ENCODE measurements at regions not wholly inside any gene's neighbourhood (a gene's known extent, or its start where the extent isn't known, plus 50 kb on each side); places are given as distances from the start of the nearest gene placed in this dataset.

DNA sequence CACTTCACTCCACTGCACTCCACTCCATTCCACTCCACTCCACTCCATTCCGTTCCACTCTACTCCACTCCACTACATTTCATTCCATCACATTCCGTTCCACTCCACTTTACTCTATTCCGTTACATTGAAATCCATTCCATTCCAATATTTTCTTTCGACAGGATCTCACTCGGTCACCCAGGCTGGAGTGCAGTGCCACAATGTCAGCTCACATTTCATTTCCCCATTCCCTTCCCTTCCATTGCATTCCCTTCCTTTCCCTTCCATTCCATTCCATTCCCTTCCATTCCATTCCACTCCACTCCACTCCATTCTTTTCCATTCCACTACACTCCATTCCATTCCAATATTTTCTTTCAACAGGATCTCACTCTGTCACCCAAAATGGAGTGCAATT lies 1407.6 kb upstream of the USP9Y start:
- DNase-seq: no peak

DNA sequence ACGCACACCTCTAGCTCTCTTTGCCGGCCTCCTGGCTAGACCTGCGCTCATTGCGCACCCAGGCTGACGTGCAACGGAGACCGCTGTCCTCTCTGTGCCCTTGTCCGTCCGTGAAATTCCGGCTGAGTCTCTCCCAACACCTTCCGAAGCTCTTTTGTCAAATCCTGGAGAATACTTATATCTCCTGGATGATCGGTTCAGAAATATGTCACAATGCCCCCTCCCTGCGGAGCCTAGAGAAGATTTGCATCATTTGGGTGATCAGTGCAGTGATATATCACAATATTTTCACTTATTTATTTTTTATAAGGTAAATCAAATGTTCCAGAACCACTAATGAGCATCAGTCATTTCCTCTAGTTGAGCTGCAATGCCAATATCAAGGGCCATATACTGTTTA lies 1366.9 kb upstream of the USP9Y start:
- DNase-seq: peak; percentile 2
